Osteocyte (in vitro differentiated cells): ENCODE measurements at regions not wholly inside any gene's neighbourhood (a gene's known extent, or its start where the extent isn't known, plus 50 kb on each side); places are given as distances from the start of the nearest gene placed in this dataset.

Experiments
- DNase-seq: peaks from one replicate; pipeline ENCODE4 v3.0.0; 2021; ENCODE audit warnings: mixed read lengths; ENCODE audit not compliant: unreplicated experiment; ENCODE audit errors: extremely low spot score
- H3K27ac Mint-ChIP-seq: one replicate; pipeline ENCODE4 v1.8.0; 2021; ENCODE audit warnings: mild to moderate bottlenecking, mixed read lengths; ENCODE audit not compliant: unreplicated experiment
- H3K27me3 Mint-ChIP-seq: one replicate; pipeline ENCODE4 v1.8.0; 2021; ENCODE audit warnings: mixed read lengths; ENCODE audit not compliant: unreplicated experiment
- H3K36me3 Mint-ChIP-seq: one replicate; pipeline ENCODE4 v1.8.0; 2021; ENCODE audit warnings: mixed read lengths; ENCODE audit not compliant: unreplicated experiment
- H3K4me1 Mint-ChIP-seq: one replicate; pipeline ENCODE4 v1.8.0; 2021; ENCODE audit warnings: mixed read lengths; ENCODE audit not compliant: unreplicated experiment
- H3K4me3 Mint-ChIP-seq: one replicate; pipeline ENCODE4 v1.8.0; 2021; ENCODE audit warnings: mild to moderate bottlenecking, moderate library complexity, mixed read lengths; ENCODE audit not compliant: unreplicated experiment
- H3K9me3 Mint-ChIP-seq: one replicate; pipeline ENCODE4 v1.8.0; 2021; ENCODE audit warnings: mixed read lengths; ENCODE audit not compliant: unreplicated experiment
- TF ChIP-seq, protein P1 (sequence below): fragments of 200-600 bp; sonication (generic); IDR thresholded peaks from 2 replicates; pipeline ENCODE4 v1.5.0; 2021; ENCODE audit warnings: antibody characterized with exemption, mild to moderate bottlenecking, moderate library complexity

DNA sequence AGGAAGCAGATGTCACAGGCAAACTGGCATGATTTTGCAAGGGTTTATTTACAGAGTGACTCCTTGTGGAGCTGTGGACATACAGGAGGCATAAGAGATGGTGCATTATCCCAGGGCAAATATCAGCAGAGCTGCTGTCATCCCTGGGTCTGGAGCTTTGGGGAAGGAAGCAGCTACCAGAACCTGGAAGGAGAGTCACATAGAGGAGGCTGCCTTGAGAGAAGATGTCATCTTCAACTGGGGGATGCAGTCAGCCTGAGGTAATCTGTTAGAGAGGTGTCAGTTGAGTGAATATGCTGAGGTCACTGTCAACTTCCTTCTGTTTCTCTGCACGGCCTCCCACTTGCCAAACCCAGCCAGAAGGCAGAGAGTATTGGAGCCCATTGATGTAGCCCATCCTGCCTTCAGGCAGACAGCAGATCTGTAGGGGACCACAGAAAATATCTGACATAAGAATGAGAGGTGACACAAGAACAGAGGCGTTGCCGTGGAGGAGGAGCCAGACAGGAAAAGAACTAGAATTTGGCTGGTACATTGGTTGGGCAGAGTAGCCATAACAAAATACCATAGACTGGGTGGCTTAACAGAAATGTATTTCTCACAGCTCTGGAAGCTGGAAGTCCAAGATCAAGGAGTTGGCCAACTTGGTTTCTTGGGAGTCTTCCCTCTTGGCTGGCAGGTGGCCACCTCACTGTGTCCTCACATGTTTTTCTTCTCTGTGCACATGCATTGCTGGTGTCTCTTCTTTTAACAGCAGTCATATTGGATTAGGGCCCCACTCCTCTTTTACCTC lies 102.8 kb downstream of the SNX18 start:
- H3K27ac Mint-ChIP-seq, result no peak overlapping the region
- no peaks in the 10 kb centered on the region for H3K9me3 Mint-ChIP-seq
- no peaks in the 10 kb centered on the region for H3K36me3 Mint-ChIP-seq
- TF ChIP-seq, protein P1, sequence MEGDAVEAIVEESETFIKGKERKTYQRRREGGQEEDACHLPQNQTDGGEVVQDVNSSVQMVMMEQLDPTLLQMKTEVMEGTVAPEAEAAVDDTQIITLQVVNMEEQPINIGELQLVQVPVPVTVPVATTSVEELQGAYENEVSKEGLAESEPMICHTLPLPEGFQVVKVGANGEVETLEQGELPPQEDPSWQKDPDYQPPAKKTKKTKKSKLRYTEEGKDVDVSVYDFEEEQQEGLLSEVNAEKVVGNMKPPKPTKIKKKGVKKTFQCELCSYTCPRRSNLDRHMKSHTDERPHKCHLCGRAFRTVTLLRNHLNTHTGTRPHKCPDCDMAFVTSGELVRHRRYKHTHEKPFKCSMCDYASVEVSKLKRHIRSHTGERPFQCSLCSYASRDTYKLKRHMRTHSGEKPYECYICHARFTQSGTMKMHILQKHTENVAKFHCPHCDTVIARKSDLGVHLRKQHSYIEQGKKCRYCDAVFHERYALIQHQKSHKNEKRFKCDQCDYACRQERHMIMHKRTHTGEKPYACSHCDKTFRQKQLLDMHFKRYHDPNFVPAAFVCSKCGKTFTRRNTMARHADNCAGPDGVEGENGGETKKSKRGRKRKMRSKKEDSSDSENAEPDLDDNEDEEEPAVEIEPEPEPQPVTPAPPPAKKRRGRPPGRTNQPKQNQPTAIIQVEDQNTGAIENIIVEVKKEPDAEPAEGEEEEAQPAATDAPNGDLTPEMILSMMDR, result no peak
- no peaks in the 10 kb centered on the region for H3K27me3 Mint-ChIP-seq
- no peak for DNase-seq
- peaks cover 11% of the 10 kb centered on the region for H3K4me1 Mint-ChIP-seq
- no peak overlapping the region for H3K4me3 Mint-ChIP-seq

DNA sequence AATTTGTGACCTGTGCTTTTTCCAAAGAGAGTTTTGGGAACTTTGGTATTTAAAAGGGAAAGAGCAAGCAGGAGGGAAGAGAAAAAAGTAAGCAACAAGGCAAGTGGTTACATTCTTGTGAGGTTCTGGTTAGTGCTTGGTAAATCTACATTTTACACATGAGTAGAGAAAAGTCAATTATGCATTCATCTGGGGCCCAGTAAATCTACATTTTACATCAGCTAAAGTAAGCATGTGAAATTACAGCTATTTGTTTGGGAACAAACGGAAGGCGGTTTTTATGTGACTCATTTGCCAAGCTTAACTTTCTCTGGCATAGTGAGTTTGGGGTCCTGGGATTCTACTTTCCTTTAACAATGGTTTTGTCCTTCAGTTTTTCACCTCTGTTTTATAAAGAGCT lies 102.2 kb downstream of the SNX18 start:
- DNase-seq, result no peak
- no peaks in the 10 kb centered on the region for H3K36me3 Mint-ChIP-seq
- no peak overlapping the region for H3K27ac Mint-ChIP-seq
- H3K27me3 Mint-ChIP-seq, result no peaks in the 10 kb centered on the region
- H3K4me1 Mint-ChIP-seq, result peaks cover 11% of the 10 kb centered on the region
- H3K4me3 Mint-ChIP-seq, result no peak overlapping the region
- TF ChIP-seq, protein P1, result no peak
- no peaks in the 10 kb centered on the region for H3K9me3 Mint-ChIP-seq

DNA sequence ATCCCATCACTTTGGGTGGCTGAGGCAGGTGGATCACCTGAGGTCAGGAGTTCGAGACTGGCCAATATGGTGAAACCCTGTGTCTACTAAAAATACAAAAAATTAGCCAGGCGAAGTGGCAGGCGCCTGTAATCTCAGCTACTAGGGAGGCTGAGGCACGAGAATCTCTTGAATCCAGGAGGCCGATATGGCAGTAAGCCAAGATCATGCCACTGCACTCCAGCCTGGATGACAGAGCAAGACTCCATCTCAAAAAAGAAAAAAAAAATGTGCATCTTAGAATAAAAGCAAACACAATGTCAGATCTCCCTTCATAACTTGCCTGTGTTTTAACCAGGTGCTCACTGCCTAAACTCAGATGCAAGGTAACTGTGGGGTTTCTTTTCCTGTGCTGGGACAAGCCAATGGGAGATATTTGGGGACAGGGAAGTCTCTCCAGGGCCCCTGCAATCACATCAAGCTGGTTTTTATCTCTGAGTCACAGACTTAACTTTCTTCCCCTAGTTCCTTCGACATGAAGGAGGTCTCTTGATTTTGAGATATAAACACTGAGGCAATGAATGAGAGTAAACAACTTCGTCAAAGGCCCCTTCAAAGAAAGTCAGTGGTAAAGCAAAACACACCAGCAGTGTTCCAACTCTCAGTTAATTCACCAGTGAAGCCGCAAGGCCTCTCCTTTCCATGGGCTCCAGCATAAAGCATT lies 99.1 kb downstream of the SNX18 start:
- no peaks in the 10 kb centered on the region for H3K27me3 Mint-ChIP-seq
- TF ChIP-seq, protein P1, result no peak
- H3K4me3 Mint-ChIP-seq, result no peak overlapping the region
- H3K9me3 Mint-ChIP-seq, result no peaks in the 10 kb centered on the region
- H3K4me1 Mint-ChIP-seq, result peaks cover 11% of the 10 kb centered on the region
- H3K36me3 Mint-ChIP-seq, result no peaks in the 10 kb centered on the region
- no peak overlapping the region for H3K27ac Mint-ChIP-seq
- no peak for DNase-seq

DNA sequence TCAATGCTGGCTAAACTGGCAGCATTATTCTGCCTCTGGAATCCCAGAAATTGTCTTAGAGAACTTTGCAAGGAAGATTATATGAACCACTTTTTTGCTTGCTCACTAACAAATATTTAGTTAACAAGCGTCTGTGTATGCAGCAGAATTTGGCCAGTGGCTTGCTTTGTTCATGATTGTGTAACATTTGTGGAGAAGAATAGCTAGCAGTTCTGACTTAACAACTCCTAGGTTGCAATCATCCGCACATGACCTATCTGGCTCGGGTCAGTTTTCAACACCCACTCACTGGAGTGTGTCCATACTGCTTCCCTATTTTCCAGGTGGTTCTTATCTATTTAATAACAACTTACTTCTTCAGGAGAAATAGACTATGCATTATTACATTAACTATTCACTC lies 98.5 kb downstream of the SNX18 start:
- Mint-ChIP-seq H3K9me3 (no peaks in the 10 kb centered on the region), H3K4me1 (peaks cover 15% of the 10 kb centered on the region), H3K36me3 (no peaks in the 10 kb centered on the region), H3K4me3 (no peak overlapping the region), H3K27me3 (no peaks in the 10 kb centered on the region), H3K27ac (no peak overlapping the region)
- no peak for DNase-seq
- TF ChIP-seq, protein P1, result no peak

DNA sequence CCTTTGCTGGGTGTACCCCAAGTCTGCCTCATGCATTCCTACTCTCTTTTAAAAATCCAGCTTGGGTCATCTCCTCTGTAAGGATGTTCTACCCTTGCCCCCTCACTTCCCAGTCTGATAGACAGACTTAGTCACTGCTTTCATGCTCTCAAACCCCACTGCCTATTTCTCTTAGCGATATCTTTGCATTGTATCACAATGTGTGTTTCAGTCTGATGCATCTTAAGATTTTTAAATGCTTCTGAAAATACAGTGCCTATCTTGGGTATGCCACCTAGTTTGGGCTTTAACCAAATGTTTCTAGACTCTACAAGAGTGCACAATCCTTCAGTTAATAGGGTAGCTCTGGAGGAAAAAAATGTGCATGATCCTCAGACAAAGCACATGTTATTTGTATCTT lies 97.8 kb downstream of the SNX18 start:
- no peak for DNase-seq
- TF ChIP-seq, protein P1, result no peak
- Mint-ChIP-seq H3K27ac (no peak overlapping the region), H3K4me1 (peaks cover 20% of the 10 kb centered on the region), H3K9me3 (no peaks in the 10 kb centered on the region), H3K4me3 (no peak overlapping the region), H3K36me3 (no peaks in the 10 kb centered on the region), H3K27me3 (no peaks in the 10 kb centered on the region)
